Chondrocyte (in vitro differentiated cells): ENCODE measurements at regions not wholly inside any gene's neighbourhood (a gene's known extent, or its start where the extent isn't known, plus 50 kb on each side); places are given as distances from the start of the nearest gene placed in this dataset.

Experiments used
- DNase-seq: peaks from one replicate; pipeline ENCODE4 v3.0.0; 2021; ENCODE audit warnings: mixed read lengths, low spot score
- H3K27ac Mint-ChIP-seq: one replicate; pipeline ENCODE4 v1.8.0; 2021; ENCODE audit warnings: mild to moderate bottlenecking, moderate library complexity, mixed read lengths; ENCODE audit not compliant: unreplicated experiment
- H3K27me3 Mint-ChIP-seq: 2 replicates; pipeline ENCODE4 v1.8.0; 2021; ENCODE audit warnings: low read depth, mixed read lengths
- H3K36me3 Mint-ChIP-seq: 2 replicates; pipeline ENCODE4 v1.8.0; 2021; ENCODE audit warnings: low read depth, mixed read lengths
- H3K4me1 Mint-ChIP-seq: 2 replicates; pipeline ENCODE4 v1.8.0; 2021; ENCODE audit warnings: low read depth, mild to moderate bottlenecking, mixed read lengths
- H3K4me3 Mint-ChIP-seq: one replicate; pipeline ENCODE4 v1.8.0; 2021; ENCODE audit warnings: mild to moderate bottlenecking, moderate library complexity, mixed read lengths; ENCODE audit not compliant: unreplicated experiment
- H3K9me3 Mint-ChIP-seq: 2 replicates; pipeline ENCODE4 v1.8.0; 2021; ENCODE audit warnings: low read depth, mixed read lengths
- CTCF ChIP-seq: fragments of 200-600 bp; sonication (generic); IDR thresholded peaks from 2 replicates; pipeline ENCODE4 v1.5.0; 2021; ENCODE audit warnings: antibody characterized with exemption, mild to moderate bottlenecking, moderate library complexity

- H3K36me3 Mint-ChIP-seq = peaks cover 2% of the 10 kb centered on the region
- no peak overlapping the region for H3K4me3 Mint-ChIP-seq
- H3K27ac Mint-ChIP-seq = no peak overlapping the region
- H3K4me1 Mint-ChIP-seq = peaks cover 46% of the 10 kb centered on the region
- TF ChIP-seq CTCF = no peak
- H3K9me3 Mint-ChIP-seq = peaks cover 9% of the 10 kb centered on the region
- no peak for DNase-seq
- H3K27me3 Mint-ChIP-seq = no peaks in the 10 kb centered on the region
These were observed 122.4 kb downstream of the MN1 start for GRCh38 chr22:27679176-27679575.

GRCh38 chr22:27679693-27680488 is 121.7 kb downstream of the MN1 start:
- Mint-ChIP-seq H3K27ac (no peak overlapping the region), H3K4me1 (peaks cover 43% of the 10 kb centered on the region), H3K27me3 (no peaks in the 10 kb centered on the region), H3K36me3 (peaks cover 2% of the 10 kb centered on the region), H3K9me3 (peaks cover 9% of the 10 kb centered on the region), H3K4me3 (no peak overlapping the region)
- DNase-seq = no peak
- TF ChIP-seq CTCF = no peak

- Mint-ChIP-seq H3K4me1 (peaks cover 50% of the 10 kb centered on the region), H3K27ac (no peak overlapping the region), H3K4me3 (no peak overlapping the region), H3K36me3 (peaks cover 2% of the 10 kb centered on the region), H3K9me3 (peaks cover 9% of the 10 kb centered on the region), H3K27me3 (no peaks in the 10 kb centered on the region)
- TF ChIP-seq CTCF = no peak
- no peak for DNase-seq
These were observed 120.9 kb downstream of the MN1 start for GRCh38 chr22:27680636-27681035.

GRCh38 chr22:27681037-27681436 is 120.5 kb downstream of the MN1 start:
- Mint-ChIP-seq H3K4me3 (no peak overlapping the region), H3K27ac (no peak overlapping the region), H3K9me3 (peaks cover 8% of the 10 kb centered on the region), H3K27me3 (no peaks in the 10 kb centered on the region), H3K36me3 (peaks cover 2% of the 10 kb centered on the region), H3K4me1 (peaks cover 52% of the 10 kb centered on the region)
- no peak for TF ChIP-seq CTCF
- no peak for DNase-seq

GRCh38 chr22:27682437-27682836 is 119.1 kb downstream of the MN1 start:
- no peak for DNase-seq
- peak; percentile 57 for TF ChIP-seq CTCF
- H3K36me3 Mint-ChIP-seq = no peaks in the 10 kb centered on the region
- no peaks in the 10 kb centered on the region for H3K9me3 Mint-ChIP-seq
- H3K27ac Mint-ChIP-seq = no peak overlapping the region
- H3K27me3 Mint-ChIP-seq = no peaks in the 10 kb centered on the region
- H3K4me1 Mint-ChIP-seq = peaks cover 49% of the 10 kb centered on the region
- H3K4me3 Mint-ChIP-seq = no peak overlapping the region
